Stimulated activated CD4-positive, alpha-beta T cell treated with anti-CD3 and anti-CD28 coated beads, TNF-alpha, amount 100 ng/mL, for 48 hours (primary cell): ENCODE measurements at regions not wholly inside any gene's neighbourhood (a gene's known extent, or its start where the extent isn't known, plus 50 kb on each side); places are given as distances from the start of the nearest gene placed in this dataset.
"Not testable (repeated sequence)": the region's sequence is repeated elsewhere in the genome, so short reads cannot be mapped to it uniquely, and the experiment has no call there.

ENCODE experiments used
- DNase-seq, 3 donors: peaks; one replicate each; pipeline ENCODE4 v3.0.0-alpha.2; 2020; ENCODE audit warnings: low read depth in 3 of 3

DNA sequence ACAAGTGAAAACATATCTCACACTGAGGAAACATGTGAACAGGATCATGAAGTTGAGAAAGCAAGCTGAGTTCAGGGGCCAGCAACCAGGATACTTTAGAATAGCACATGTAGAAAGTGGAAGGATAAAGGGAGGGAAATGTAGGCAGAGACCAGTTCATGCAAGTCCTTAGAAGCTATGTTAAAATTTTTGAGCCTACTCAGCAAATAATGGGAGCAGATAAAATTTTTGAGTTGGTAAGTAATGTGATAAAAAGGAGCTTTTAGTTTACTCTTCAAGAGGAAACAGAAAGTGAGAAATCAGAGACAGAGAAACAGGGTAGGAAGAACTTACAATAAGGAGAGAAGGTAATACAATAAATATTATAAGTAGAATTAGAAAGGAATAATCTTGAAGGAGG, 105.6 kb upstream of the ZBTB20 start:
- DNase-seq: no peak

DNA sequence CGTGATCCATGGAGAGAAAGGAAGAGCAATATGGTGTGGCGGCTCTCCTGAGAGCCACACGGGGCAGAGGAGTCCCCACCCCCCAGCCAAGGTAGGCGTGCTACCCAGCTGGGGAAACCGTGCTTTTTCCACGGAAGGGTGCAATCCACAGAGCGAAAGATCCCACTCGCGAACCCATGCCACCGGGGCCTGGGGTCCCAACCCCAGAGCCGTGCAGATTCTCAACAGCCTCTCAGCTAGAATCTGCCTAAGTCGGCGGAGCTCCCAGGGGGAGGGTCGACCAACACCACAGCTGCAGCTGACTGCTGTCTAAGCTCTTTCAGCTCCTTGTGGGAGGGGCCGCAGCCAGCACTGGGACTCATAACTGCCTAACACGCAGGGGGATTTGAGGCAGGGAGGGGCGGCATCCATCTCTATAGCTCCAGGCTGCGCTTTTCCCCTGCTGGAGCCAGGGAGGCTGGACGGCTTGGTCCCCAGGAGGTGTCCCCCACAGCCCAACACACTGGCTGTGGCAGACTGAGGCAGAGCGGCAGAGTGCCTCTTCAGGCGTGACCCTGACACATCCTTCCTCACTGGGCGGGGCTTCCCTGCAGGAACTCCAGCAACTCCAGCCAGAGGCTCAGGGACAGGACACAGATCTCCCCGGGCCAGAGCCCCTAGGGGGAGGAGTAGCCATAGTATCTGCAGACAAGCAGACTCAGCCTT, 107.6 kb upstream of the ZBTB20 start:
- no peak for DNase-seq

DNA sequence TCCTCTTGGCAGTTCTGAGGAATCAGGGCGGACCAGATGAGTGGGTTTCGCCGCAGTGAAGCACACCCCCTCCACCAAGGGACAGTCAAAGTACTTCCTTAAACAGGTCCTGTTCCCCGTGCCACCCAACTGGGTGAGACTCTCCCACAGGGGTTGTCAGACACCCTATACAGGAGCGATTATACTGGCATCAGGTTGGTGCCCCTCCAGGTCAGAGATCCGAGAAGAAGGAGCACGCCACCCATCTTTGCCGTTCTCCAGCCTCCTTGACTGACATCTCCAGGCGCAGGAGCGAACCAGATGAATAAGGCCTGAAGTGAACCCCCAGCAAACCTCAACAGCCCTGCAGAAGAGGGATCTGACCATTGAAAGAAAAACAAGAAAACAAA, 108.1 kb upstream of the ZBTB20 start:
- DNase-seq: no peak

DNA sequence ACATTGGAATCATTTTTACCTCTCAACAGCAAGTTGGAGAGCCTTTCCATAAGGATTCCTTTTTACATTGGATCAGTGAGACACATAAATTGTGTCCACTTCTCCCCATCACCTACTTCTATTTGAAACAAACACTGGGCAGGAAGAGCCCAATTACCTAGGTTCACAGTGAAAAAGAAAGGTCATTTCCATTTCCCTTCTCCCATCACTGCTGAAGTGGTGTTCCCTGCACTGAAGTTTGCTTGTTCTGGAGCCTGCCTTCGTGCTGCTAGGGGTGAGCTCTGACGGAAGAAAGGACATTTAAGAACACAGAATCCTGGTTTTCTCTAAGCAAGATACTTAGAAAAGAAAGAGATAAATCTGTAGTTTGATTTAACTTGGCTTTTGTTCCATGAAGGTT, 123.8 kb upstream of the ZBTB20 start:
- no peak for DNase-seq

- no peak for DNase-seq
Measured at GRCh38 chr3:115272036-115272824, 125.1 kb upstream of the ZBTB20 start.

- DNase-seq: no peak
Measured at GRCh38 chr3:115275896-115276295, 128.8 kb upstream of the ZBTB20 start.

DNA sequence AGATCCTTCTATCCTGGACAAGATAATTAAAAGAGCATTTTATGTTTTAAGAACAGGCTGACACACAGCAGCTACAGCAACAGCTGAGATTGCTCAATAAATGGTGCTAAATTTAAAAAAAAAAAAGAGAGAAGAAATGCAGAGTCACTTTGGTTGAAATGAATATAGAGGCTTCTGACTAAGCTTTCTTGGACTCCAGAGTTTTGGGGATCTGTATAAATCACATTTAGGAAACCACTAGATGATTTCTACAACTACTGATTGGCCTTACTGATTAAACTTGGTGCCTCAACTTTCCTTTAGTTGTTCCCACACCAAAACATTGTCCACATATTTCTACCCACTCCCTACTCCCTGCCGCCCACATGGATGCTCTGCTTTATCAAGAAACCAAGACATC, 132.9 kb upstream of the ZBTB20 start:
- no peak for DNase-seq

DNA sequence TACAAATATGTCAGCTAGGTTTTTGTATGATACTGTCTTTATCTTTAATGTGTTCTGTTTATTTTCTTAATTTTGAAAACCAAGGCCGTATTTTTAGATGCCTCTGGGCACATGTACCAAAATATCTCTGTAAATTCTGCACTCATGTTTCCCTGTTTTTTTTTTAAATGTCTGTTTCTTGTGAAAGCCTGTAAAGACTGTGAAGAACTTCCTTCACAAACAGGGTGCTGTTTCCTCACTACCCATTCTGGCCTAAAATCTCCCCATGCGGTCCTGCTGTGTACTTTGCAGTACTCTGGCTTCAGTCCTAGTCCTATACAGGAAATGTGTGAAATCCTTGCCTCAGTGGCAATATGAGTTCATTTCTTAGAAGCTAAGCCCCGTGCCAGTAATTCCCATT, 133.4 kb upstream of the ZBTB20 start:
- no peak for DNase-seq

DNA sequence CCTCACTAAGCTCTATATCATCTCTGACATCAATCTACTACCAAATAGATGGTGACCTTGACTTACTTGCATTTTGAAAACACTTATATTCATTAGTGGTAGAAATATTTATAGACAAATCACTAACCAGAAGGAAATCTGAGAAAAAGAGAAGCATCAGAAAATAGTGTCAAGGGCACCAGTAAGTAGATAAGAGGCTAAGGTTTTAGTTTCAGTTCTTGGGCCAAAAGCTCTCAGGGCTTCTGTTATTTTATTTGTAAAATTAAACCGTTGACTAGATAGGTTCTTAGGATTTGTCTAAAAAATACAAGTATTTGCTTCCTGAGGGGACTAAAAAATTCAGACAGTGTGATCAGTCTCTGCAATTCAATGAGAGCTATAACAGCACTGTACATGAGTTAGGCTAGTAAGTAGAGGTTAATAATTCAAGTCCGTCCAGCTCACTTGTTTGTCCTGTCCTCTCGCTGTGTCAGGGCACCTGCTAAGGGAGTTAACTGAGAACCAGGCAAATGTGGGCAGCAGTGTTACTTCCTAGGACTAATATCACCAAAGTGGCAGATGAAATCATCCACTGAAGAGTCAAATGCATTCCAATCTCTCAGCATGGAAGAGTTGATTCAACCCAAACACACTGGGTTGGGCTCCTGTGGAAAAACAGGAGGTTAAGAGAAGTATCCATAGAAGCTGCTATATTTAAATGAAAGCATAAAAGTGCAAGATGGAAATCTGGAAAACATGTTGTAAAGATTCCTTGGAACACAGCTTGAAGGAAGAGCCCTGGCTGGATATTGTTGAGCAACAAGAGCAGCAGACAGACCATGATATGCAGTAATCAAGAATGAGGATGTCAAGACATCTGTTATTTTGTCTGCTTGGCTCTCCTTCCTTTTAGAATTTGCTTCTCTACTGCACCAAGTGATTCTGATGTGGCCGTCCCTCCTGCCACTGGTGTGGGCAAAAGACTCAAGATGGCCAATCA, 134.9 kb upstream of the ZBTB20 start:
- no peak for DNase-seq

DNA sequence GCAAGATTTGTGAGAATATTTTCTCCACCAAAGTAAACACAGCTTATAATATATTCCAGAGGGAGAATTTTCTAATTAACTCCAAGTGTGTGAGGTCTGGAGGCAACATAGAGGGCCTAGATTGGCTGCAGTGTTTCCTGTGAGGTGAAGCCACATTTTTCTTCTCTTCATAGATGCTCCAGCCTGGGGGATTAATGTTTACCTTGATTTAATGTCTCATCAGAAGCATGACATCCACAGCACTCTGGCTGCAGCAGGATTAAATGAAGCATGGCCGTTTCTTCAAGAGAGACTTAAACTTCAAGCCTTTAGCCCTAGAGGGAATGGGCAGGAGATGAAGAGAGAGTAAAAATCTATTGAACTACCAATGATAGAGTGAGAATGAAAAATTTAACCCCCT, 137.9 kb upstream of the ZBTB20 start:
- DNase-seq: no peak

GRCh38 chr3:115286529-115287197, 139.6 kb upstream of the ZBTB20 start:
- DNase-seq: no peak

DNA sequence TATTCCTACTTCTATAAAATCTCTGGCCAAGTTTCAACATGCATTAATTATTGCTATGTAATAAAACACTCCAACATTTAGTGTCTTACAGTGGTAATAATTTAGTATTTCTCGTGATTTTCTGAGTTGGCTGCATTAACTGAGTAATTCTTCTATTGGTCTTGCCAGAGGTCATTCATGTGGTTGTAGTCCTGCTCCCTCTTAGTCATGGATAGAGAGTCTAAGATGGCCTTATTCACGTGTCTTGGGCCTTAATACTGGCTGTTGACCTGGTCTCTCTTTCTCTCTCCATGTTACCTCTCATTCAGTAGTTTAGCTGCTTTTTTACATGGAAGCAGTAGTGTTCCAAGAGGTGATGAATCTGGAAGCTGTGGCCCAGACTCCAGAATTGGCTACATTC, 140.1 kb upstream of the ZBTB20 start:
- no peak for DNase-seq

DNA sequence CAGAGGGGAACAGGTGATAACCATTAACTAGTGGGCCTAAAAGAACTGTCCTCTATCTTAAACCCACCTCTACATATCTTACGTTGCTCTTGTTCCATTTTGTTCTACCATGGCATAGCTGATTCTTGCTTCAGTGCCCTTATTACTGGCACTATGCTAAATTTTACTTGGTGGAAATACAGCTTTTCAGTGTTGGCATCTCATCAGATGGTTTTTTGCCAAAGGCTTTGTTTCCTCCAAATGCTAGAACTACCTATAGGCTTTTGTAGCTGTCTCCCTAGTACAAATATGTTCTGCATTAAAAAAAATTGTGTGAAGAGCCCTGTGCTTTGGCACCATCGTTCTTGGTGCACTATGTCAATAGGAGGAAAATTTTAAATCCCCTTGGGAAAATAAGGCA, 145.0 kb upstream of the ZBTB20 start:
- no peak for DNase-seq

DNA sequence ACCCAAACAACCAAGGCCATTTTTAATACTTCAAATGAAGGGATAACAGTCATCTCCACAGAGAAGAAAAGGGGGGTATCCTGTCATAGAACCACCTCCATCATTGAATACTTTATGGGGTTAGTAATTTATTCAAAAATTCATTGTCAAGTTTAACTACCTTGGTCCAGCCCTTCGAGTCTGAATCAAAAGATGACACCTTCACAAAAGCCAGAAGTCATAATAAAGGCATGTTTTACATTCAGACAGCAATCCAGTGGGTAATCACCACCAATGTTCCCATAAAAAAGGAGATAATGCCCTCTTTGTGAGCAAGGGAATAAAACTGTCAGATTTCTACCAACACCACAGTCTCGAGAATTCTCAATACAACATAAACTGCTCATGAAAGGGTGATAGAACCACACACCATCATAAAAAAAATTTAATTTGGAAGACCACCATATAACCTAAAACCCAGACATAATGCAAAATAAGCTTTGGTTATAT, 145.6 kb upstream of the ZBTB20 start:
- no peak for DNase-seq

DNA sequence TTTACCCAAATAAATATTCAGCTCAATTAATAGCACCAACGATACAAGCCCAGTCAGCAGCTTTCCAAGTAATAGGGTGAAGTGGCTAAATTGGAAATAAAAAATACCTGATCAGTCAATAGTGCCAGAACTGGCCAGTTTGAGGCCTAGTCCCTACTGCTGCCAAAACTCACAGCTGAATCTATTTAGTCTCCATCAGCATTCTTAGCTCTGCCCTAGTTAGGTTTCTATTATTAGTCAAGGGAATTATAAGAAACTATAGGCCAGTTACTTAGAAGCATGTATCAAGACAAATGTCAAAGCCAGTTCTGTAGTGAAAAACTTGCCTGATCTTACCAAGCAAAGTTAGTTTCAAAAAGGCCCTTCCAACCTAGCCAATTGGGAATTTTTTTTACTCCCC, 146.2 kb upstream of the ZBTB20 start:
- no peak for DNase-seq

- no peak for DNase-seq
Measured at GRCh38 chr3:115301364-115301860, 154.3 kb upstream of the ZBTB20 start.

DNA sequence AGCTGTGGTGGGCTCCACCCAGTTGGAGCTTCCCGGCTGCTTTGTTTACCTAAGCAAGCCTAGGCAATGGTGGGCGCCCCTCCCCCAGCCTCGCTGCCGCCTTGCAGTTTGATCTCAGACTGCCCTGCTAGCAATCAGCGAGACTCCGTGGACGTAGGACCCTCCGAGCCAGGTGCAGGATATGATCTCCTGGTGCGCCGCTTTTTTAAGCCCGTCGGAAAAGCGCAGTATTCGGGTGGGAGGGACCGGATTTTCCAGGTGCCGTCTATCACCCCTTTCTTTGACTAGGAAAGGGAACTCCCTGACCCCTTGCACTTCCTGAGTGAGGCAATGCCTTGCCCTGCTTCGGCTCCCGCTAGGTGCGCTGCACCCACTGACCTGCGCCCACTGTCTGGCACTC, 170.9 kb upstream of the ZBTB20 start:
- not testable (repeated sequence) for DNase-seq

DNA sequence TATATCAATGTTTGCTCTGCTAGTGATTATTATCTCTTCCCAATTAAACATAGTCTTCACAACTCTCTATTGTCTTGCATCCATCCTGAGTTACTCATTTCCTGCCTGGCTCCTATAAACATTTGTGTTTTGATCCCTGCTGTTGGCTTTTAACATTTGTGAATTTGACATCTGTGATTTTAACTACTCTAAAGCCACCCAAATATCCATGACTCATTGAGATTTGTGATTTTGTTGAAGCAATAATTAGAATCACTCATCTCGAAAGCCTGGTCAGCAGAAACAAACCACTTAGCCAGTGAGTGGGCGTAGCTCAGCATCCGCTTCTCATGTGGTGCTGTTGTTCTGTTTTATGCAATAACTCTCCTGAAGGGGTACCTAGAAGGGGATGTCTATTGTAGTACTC, 174.3 kb upstream of the ZBTB20 start:
- DNase-seq: no peak

- no peak for DNase-seq
Measured at GRCh38 chr3:115322901-115323300, 175.8 kb upstream of the ZBTB20 start.

- no peak for DNase-seq
Measured at GRCh38 chr3:115323380-115323779, 176.3 kb upstream of the ZBTB20 start.

GRCh38 chr3:115324056-115324455, 177.0 kb upstream of the ZBTB20 start:
- no peak for DNase-seq
